ENCODE measurements at regions not wholly inside any gene's neighbourhood (a gene's known extent, or its start where the extent isn't known, plus 50 kb on each side); places are given as distances from the start of the nearest gene placed in this dataset.
"Not testable (repeated sequence)": the region's sequence is repeated elsewhere in the genome, so short reads cannot be mapped to it uniquely, and the experiment has no call there.

DNA sequence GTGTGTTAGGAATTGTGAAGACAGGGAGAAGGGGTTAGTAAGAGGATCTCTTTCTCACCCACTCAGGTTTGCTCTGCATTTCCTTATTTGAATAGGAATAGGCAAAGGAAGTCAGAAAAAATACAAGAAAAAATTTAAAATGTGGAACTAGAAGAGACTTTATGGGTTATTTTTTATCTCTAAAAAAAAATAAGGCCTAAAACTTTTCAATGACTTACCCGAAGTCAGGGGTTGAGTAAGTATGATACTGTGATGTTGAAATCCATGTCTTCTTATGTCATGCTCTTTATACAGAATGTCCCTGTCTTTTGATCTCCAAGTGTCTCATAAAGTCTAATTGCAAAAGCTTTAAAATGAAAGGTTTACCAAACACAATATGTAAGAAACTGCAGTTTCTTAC is 148.3 kb upstream of the PIK3R1 start:
- no peak for DNase-seq (ENCODE audit: low spot score)

DNA sequence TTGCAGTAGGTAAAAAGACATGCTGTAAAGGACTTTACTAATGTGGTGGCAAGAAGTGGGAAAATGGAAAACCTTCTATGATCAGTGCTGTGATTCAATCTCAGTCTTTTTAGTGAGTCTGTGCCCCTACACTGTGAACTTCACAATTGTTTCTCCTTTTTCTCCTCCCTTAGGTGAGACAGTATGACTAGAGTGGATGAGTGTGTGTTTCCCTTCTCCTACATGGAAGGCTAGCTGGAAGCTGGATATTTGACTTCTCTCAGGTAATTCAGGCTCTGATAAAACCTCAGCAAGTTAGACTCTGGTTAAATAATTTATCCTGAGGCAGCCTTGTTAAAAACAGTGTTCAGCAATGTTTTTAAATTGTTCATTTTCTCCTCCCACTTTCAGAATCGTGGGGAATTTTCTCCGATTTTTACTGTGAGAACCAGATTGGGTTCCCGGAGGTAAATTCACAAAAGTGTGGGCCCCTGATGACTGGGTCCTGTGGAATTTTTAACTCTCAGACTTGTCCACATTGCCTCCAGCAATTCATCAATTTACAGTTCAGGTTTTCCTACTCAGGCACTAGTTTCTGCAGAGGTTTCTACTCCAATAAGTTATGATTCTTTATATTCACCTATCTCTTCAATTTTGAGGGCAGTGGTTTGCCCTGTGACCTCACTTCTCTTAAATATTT is 149.1 kb upstream of the PIK3R1 start:
- no peak for DNase-seq (ENCODE audit: low spot score)

DNA sequence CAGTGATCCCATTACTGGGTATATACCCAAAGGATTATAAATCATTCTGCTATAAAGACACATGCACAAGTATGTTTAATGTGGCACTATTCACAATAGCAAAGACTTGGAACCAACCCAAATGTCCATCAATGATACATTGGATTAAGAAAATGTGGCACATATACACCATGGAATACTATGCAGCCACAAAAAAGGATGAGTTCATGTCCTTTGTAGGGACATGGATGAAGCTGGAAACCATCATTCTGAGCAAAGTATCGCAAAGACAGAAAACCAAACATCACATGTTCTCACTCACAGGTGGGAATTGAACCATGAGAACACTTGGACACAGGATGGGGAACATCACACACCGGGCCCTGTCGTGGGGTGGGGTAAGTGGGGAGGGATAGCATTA is 150.2 kb upstream of the PIK3R1 start:
- not testable (repeated sequence) for DNase-seq (ENCODE audit: low spot score)

DNA sequence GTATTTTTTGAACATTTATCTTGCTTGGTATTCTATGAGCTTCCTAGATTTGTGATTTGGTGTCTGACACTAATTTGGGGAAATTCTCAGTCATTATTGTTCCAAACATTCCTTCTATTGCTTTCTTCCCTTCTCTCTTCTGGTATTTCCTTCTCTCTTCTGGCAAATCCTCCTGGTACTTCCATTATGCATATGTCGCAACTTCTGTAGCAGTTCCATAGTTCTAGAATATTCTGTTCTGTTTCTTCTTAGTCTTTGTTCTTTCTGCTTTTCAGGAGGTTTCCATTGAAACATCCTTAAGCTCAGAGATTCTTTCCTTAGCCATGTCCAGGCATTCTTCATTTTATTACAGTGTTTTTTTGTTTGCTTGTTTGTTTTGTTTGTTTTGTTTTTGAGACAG is 155.2 kb upstream of the PIK3R1 start:
- no peak for DNase-seq (ENCODE audit: low spot score)

DNA sequence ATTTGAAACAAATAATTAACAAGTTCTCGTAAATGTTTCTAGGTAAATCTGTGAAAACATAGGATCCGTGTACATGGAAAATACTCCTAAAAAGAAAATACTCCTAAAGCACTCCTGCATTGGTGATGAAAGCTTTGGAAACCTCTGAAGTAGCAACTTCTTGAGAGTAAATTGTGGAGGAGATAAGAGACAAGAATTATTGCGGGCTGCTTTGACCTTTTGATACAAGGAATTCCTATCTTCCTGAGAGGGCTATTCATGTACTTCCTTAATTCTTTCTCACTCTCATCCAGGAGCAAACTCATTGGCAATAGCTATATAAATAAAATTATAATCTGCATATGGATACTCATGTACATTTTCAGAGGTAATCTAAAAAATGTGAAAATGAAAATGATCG is 158.4 kb upstream of the PIK3R1 start:
- no peak for DNase-seq (ENCODE audit: low spot score)

DNA sequence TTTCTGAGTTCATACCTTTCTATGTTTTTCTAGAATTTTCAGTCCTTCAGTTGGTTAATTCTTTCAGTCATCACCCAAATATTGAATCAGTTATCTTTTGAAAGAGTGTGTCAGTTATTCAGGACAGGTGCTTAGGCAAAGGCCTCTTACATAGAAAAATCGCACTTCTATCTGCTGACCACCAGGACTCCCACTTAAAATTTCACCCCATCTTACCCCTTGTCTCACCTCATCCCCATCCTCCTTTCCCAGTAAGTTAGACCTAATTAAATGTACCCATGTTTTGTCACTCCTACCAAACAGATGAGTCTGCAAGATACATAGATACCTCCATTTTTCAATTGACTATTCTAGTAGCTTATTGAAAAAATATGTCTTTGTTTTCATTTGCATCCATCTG is 159.9 kb upstream of the PIK3R1 start:
- DNase-seq (ENCODE audit: low spot score), result no peak

DNA sequence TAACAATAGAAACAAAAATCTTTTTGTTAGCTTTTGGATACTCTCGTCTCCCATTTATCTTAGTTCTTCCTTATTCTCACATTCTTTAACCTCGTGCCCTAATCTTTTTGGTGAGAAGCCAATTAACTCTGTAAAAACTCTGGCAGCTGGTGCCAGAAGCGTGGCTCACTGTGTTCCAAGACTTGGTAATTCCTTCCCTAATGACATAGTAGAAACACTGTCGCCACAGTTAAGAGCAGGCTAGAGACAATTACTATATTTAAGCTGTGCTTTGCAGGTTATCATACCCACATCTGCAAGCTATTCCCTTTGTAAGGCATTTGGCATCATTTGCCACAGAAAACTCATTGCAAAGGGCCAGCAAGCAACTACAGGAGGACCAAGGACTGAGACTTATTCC is 160.9 kb upstream of the PIK3R1 start:
- no peak for DNase-seq (ENCODE audit: low spot score)

DNA sequence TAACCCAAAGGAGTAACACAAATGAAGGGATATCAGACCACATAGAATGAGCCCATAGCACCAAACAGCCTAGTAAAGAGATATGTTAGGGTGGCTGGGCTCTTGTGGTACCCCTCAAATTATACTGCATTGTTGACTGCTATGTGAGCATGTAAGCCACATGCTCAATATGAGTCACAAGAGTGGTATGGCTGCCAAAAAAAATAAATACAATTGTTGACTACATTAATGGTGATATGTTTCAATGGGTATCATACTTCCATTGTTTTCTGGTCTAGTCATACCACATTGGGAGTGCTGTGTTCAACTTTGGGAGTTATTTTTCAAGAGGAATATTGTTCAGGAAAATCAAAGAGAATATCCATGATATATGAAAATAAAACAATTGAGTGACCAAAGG is 162.4 kb upstream of the PIK3R1 start:
- DNase-seq (ENCODE audit: low spot score), result no peak

DNA sequence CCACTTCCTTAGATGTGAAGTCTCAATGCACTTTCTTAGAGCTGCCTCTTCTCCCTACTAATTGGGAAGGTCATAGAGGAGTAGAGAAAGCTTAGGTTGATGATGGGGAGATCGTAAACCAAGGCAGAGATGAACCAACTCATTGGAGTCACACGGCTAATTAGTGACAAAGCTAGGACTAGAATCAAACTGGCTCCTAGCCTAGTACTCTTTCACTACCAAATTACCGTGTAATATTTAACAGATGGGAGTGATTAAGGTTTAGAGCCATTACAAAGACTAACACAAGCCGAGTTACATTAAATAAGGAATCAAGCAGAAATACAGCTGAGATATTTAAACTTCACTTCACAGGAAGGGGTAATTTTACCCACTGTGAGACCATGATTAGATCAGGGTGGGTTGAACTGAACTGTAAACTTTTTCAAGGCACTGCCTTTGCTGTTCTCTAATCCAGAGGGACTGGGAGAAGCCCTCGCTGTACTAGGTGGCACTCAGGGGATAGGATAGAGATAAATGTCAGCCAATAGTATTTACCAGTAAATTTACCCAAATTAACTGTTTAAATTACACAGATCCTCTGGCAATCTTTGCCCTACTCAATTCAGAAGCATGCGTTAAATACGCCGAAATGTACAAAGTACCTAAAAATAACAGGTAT is 166.4 kb upstream of the PIK3R1 start:
- DNase-seq (ENCODE audit: low spot score), result no peak

DNA sequence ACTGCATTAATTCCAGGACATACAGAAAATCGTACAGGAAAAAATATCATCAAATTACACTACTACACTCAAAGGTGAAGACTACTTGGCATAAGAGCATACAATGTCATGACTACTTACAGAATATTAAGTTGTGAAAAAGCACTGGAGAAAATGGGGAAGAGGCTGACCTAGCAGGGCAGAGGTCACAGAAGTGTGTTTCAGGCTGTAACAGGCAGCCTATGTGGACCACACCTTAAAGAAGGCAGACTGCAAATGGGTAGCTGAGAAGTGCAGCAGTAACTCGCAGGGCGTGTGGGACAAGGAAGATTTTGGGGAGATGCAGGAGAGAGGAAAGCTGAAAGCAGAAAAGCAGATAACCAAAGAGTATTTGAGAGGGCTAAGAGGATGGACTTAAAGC is 167.0 kb upstream of the PIK3R1 start:
- DNase-seq (ENCODE audit: low spot score), result no peak

DNA sequence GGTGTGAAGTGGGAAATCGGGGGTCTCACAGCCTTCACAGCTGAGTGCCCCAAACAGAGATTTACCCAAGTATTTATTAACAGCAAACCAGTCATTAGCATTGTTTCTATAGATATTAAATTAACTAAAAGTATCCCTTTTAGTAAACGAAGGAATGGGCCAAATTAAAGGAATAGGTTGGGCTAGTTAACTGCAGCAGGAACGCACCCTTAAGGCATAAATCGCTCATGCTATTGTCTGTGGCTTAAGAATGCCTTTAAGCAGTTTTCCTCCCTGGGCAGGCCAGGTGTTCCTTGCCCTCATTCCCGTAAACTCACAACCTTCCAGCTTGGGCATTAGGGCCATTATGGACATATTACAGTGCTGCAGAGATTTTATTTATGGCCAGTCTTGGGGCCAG is 167.5 kb upstream of the PIK3R1 start:
- not testable (repeated sequence) for DNase-seq (ENCODE audit: low spot score)

DNA sequence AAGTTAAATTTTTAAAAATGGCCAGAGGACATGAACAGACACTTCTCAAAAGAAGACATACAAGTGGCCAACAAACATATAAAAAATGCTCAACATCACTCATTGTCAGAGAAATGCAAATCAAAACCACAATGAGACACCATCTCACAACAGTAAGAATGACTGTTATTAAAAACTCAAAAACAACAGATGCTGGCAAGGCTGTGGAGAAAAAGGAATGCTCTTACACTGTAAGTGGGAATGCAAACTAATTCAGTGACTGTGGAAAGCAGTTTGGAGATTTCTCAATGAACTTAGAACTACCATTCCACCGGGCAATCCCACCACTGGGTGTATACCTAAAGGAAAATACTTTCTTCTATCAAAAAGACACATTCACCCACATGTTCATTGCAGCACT is 168.5 kb upstream of the PIK3R1 start:
- no peak for DNase-seq (ENCODE audit: low spot score)

DNA sequence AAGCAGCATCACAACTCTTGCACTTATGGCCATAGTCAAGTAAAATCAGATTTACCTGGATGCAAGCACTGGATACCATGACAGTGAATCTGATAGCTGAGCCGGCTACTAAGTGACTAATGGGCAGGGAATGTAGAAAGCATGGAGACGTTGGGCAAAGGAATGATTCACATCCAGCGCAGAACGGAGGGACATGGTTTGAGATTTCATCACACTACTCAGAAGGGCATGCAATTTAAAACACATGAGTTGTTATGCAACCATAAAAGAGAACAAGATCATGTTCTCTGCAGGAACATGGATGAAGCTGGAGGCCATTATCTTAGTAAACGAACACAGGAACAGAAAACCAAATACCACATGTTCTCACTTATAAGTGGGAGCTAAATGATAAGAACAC is 169.1 kb upstream of the PIK3R1 start:
- DNase-seq (ENCODE audit: low spot score), result no peak

DNA sequence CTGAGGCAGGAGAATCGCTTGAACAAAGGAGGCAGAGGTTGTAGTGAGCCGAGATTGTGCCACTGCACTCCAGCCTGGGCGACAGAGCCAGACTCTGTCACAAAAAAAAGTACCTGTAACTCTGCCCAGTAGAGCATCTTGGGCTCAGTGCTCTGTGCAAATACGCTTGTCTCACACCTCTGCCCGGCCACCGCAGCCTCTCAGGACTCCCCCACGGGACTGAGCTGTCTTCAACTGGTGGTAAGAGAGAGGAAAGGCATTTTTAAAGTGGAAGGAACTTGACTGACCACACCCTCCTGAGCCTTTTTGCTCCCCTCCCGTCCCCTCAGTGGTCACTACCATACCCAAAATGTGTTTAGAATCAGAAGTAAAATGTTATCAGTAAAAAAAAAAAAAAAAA is 174.3 kb upstream of the PIK3R1 start:
- no peak for DNase-seq (ENCODE audit: low spot score)

DNA sequence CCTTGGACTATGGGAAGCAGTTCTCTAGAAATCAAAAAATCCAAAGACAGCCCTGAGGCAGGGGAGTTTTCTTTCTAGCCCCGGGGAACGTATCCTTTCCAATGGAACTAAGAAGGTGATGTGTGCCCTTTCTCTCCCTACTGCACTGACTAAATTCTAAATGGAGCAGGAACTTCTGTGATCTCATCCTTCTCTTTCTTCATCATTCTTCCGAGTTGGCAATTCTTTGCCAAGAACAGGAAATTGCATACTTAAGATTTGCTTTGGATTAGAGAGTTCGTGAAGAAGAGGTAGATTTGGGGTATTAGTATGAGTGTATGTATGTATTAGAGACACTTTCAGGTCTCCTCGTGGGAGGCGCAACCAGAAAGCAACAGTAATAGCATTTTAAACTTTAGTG is 178.0 kb upstream of the PIK3R1 start:
- DNase-seq (ENCODE audit: low spot score), result no peak

DNA sequence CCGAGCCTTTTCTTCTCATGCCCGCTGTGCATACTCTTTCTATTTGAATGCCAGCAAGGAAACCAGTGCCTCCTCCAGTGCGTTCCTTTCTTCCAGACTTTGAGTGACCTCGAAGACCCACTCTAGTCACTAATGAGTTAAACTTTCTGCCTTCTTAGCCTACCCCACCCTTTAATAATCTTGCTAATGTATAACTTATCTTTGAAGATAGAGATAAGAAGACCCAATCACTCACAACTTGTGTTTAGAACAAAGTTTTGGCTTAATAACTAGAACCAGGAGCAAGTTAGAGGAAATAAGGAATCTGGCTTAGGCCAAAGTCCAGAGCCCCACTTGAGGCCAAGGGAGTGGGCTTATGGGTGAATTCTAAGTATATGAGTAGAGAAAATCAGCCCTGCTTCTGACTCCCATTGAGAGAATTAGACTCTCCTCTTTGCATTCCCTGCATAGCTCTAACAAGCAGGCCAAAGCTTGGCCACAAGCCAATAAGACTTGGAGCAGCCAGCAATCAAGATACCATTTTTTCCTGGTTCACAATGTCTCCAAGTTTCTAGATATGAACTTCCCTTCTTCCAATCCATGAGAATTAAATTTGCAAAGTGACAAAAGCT is 181.5 kb upstream of the PIK3R1 start:
- no peak for DNase-seq (ENCODE audit: low spot score)

DNA sequence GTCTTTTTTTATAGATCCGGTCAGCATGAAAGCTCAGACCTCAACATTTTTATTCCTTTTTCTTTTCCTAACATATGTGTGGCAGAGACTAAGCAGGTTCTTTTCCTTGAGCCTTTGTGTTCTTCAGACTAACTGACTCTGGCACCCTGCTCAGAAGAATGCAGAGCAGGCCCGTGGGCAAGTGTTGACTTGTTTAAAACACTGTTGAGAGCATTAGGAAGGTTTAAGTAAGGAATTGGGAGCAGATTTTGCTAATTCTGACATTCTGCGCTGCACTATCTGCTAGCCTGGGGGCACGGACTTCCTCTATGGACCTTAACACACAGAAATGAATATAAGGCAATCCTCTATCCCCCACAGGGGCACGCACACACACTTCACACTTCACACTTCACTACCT is 182.5 kb upstream of the PIK3R1 start:
- no peak for DNase-seq (ENCODE audit: low spot score)

DNA sequence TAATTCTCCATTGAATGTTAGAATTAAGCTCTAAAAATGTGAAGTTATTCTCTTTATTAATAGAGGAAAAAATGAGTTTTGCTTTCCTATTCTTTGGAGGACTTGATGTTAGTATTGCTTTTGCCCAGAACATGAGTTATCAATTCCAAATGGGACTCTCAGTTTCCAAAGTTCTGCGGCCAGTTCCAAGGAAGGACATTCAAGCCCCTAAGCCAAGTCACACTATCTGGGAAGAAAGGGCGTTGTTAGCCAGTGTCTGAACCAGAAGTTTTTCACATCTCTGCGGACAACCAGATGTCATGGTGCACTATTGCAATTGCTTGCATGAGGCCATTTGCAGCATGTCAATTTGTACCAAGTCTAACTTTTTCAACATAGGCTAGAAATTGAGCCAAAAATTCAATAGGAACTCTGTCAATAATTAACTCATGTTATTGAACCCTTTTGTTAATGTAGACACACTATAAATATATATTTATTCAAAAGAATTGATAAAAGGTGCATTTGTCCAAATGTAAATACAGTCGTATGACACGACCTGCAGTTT is 183.3 kb upstream of the PIK3R1 start:
- DNase-seq (ENCODE audit: low spot score), result no peak

DNA sequence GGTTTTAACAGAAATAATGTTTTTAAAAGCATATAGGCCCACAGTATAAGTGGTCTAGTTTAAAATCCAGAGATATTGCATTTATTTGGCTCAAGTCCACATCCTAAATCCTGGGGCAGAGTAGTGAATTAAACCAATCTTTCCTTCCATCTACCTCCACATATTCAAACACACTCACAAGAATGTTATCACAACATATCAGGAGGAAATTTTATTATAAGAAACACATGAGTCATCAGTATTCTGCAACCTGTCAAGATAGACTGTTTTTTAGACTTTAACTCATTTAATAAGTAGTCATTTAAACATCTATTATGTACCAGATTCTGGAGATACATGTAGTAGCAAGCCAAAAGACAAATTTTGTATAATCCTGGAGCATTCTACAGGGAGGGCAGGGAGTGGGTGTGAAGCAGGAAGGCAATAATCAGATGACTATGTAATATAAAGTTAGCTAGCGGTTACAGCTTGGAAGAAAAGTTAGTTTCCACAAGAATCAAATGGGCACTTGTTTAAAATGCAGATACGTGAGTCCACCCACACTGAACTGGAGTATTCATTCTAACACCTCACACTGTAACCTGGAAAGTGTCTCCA is 187.3 kb upstream of the PIK3R1 start:
- DNase-seq (ENCODE audit: low spot score), result no peak

DNA sequence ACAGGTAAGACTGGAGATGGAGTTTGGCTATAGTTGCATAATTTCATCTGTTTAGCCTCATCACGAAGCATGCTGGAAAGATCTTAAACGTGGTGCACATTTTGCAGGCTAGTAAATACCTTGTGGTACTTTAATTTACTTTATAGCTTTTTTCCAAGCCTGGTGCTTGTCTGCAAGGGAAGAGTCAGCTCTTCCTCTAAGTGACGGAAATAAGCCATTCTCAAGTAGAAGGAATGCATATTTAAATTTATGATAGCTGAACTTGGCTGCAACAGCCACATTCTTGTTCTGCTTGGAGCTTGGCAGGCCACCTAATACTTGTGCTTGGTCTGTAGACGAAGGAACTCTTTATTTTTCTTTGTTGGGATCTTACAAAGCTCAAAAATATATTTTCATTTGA is 188.0 kb upstream of the PIK3R1 start:
- DNase-seq (ENCODE audit: low spot score), result no peak

DNA sequence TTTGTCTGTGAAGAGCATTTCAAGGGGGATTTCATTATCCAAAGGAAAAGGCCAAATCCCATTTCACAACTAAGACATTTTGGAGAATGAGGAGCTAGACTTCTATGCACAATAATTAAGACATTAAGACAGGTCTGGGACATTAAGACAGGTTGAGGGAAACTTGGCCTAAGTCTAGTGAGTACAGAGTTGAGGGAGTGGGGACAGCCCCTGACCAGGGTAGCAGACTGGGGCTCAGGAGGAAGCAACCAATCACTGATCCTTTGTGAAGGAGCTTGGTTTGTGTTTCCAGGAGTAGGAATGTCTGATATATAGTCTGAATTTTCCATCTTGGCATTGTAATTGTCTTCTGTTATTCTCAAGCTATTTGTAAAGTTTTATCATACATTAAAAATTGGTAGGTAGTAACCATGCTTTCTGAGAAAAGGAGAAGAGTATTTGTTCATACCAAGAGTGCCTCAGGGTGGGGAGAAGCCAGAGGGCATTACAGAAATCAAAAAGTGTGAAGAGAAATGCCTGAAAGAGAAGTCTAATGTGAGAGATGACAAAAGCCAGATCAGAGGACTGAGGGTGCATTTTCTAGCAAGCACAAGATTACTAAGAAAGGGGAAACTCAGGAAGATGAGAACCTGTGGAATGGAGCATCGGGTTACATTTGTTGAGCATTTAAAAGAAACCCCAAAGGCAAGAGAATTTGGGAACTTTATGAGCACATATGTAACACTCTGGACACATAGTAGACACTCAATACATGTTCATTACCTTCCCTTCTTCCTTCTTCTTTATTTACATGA is 189.3 kb upstream of the PIK3R1 start:
- DNase-seq (ENCODE audit: low spot score), result no peak

DNA sequence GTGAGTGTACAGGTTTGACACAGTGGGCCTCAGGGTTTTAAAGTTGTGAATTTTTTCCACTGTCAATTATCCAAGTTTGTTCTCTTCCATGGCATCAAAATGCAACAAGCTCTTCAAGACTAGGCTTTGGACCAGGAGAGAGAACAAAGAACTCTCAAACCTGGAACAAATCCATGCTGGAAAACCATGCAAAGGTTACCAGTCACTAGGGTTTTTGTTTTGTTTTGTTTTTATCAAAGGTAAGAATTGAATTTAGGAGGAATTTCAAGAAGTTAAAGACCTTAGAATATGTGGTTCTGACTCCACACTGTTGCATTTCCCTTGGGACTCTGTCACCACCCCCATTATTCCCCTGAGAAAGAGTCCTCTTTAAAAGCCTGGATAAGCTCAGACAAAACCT is 191.1 kb upstream of the PIK3R1 start:
- no peak for DNase-seq (ENCODE audit: low spot score)

Measured in CD4-positive, alpha-beta T cell treated with Interleukin-6 at 100 ng/mL for 8 hours (primary cell).